LNCaP clone FGC (cell line): ENCODE measurements at regions not wholly inside any gene's neighbourhood (a gene's known extent, or its start where the extent isn't known, plus 50 kb on each side); places are given as distances from the start of the nearest gene placed in this dataset.

Source experiments
- DNase-seq: peaks from one replicate; pipeline ENCODE4 v3.0.0-alpha.2; 2011; ENCODE audit warnings: low read depth
- H3K4me3 ChIP-seq: 2 replicates; pipeline ENCODE4 v1.5.1; 2011; ENCODE audit warnings: mild to moderate bottlenecking, low read depth, low read length, control low read depth
- CTCF ChIP-seq: IDR thresholded peaks from 2 replicates; pipeline ENCODE4 v1.5.1; 2012; ENCODE audit warnings: mild to moderate bottlenecking; ENCODE audit not compliant: control insufficient read depth, insufficient read depth; ENCODE audit errors: extremely low read depth

GRCh38 chr11:128398517-128399250, 188.7 kb downstream of the ETS1 start:
- H3K4me3 ChIP-seq: no peak overlapping the region
- DNase-seq: no peak
- no peak for TF ChIP-seq CTCF

GRCh38 chr11:128397362-128397761, 190.0 kb downstream of the ETS1 start:
- DNase-seq: no peak
- no peak overlapping the region for H3K4me3 ChIP-seq
- no peak for TF ChIP-seq CTCF

GRCh38 chr11:128394431-128395089, 192.8 kb downstream of the ETS1 start:
- no peak overlapping the region for H3K4me3 ChIP-seq

GRCh38 chr11:128392259-128392658, 195.1 kb downstream of the ETS1 start:
- DNase-seq: no peak
- no peak overlapping the region for H3K4me3 ChIP-seq
- no peak for TF ChIP-seq CTCF

More at GRCh38 chr11:128394431-128395089, 192.8 kb downstream of the ETS1 start:
- no peak for DNase-seq
- no peak for TF ChIP-seq CTCF

- DNase-seq: no peak
Observed at GRCh38 chr11:128391811-128392210, 195.5 kb downstream of the ETS1 start.

GRCh38 chr11:128390246-128390645, 197.1 kb downstream of the ETS1 start:
- DNase-seq: no peak
- no peak for TF ChIP-seq CTCF
- H3K4me3 ChIP-seq: no peak overlapping the region

More at GRCh38 chr11:128391811-128392210, 195.5 kb downstream of the ETS1 start:
- H3K4me3 ChIP-seq: no peak overlapping the region
- TF ChIP-seq CTCF: no peak
